HPDE6-E6E7 (cell line): ENCODE measurements at regions not wholly inside any gene's neighbourhood (a gene's known extent, or its start where the extent isn't known, plus 50 kb on each side); places are given as distances from the start of the nearest gene placed in this dataset.
"Not testable (repeated sequence)": the region's sequence is repeated elsewhere in the genome, so short reads cannot be mapped to it uniquely, and the experiment has no call there.

Experiments used
- DNase-seq: peaks from one replicate; pipeline ENCODE4 v3.0.0; 2011; ENCODE audit warnings: missing footprints; ENCODE audit errors: extremely low spot score

DNA sequence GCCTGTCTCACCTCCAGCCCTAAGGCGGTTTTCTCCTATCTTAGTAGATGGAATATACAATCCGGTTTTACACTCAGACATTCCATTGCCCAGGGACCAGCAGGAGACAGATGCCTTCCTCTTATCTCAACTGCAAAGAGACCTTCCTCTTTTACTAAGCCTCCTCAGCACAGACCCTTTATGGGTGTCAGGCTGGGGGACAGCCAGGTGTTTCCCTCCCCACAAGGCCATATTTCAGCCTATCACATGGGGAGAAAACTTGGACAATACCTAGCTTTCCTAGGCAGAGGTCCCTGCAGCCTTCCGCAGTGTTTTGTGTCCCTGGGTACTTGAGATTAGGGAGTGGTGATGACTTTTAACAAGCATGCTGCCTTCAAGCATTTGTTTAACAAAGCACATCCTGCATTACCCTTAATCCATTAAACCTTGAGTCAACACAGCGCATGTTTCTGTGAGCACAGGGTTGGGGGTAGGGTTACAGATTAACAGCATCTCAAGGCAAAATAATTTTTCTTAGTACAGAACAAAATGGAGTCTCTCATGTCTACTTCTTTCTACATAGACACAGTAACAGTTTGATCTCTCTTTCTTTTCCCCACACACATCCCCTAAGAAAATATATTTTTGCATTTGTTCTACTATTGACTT, 876.2 kb downstream of the ANKRD7 start:
- not testable (repeated sequence) for DNase-seq

DNA sequence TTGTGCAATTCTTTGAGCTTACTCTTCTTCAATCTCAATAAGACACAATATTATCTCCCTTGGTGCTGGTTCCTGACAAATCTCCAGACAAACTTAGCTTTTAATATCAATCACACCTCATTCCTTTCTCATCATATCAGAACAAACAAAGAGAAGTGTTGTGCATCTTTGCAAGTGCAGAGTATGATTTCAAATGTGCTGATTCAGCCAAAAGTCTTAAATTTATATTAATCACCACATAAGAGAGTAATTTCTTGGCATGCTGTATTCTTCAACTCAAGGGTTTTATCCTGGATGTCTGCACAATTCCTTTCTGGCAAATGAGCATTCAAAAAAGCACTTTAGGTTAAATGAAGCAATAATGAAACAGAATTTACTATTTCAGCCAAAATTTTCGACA, 877.8 kb downstream of the ANKRD7 start:
- DNase-seq, result no peak

GRCh38 chr7:119105381-119105780, 880.9 kb downstream of the ANKRD7 start:
- no peak for DNase-seq

- DNase-seq, result no peak
These were observed 898.8 kb downstream of the ANKRD7 start for GRCh38 chr7:119123326-119123725.

- no peak for DNase-seq
These were observed 903.2 kb downstream of the ANKRD7 start for GRCh38 chr7:119127706-119128105.

GRCh38 chr7:119132436-119132835, 907.9 kb downstream of the ANKRD7 start:
- no peak for DNase-seq

- DNase-seq, result no peak
These were observed 942.9 kb downstream of the ANKRD7 start for GRCh38 chr7:119167431-119167830.

DNA sequence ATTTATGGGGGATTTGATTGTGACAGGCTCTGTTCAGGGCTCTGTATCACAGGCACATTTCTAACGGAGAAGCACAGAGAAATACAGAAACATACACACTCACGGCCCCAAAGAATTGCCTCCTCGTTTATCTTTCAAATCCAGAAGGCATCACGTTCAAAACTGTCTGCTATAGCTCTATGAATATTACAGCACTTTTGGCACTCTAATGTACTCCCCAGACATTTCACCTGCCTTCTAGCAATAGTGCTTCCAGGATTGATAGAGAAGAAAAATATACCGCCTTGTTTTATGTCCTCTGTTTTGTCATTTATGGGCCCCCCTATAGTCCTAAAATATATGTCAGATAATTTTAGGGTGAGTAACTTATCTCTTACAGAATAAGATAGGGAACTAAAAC, 947.5 kb downstream of the ANKRD7 start:
- DNase-seq, result no peak

DNA sequence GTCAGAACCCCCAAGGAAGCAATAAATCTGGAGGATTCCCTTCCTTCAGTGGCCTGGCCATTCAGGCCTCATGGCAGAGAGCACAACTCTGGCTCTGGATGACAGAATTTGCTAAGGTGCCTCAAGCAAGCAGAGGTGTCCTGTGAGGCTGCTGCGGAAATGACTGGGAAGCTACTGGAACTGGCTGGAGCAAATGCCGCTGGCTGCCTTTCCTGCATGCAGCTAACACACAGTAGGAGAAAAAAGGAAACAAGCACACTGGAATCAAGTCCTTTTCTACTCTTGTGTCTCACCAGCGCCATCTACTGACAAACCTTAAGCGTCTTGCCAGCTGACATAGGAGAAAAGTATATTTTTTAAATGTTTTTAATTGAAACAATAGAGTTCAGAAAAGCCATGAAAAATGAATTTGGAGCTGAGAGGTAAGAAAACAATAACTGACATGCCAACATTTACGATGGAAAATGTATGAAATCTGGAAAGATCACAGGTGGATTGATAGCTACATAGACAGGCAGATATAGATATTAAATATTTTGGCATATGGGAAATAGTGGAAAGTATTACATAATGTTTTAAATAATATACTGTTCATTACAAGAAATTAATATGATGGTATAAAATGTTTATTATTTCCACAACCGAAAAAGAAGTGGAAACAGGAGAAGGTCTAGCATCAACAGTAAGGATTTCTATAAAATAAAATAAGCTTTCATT, 951.6 kb downstream of the ANKRD7 start:
- DNase-seq, result peak; percentile 17

- no peak for DNase-seq
These were observed 953.4 kb downstream of the ANKRD7 start for GRCh38 chr7:119177863-119178262.

DNA sequence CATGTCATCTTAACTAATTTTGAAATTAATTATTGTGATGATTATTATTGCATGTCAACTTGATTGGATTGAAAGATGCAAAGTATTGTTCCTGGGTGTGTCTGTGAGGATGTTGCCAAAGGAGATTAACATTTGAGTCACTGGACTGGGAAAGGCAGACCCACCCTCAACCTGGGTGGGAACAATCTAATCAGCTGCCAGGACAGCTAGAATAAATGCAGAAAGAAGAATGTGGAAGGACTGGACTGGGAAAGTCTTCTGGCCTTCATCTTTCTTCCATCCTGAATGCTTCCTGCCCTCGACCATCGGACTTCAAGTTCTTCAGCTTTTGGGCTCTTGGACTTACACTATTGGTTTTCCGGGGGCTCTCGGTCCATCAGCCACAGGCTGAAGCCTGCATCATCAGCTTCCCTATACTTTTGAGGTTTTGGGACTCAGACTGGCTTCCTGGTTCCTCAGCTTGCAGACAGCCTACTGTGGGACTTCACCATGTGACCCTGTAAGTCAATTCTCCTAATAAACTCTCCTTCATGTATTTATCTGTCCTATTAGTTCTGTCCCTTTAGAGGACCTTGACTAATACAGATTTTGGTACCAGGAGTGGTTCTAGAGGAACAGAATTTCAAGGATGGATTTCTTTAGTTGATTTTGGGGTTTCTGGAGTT, 959.8 kb downstream of the ANKRD7 start:
- DNase-seq, result no peak

- no peak for DNase-seq
These were observed 971.7 kb downstream of the ANKRD7 start for GRCh38 chr7:119196183-119196582.

DNA sequence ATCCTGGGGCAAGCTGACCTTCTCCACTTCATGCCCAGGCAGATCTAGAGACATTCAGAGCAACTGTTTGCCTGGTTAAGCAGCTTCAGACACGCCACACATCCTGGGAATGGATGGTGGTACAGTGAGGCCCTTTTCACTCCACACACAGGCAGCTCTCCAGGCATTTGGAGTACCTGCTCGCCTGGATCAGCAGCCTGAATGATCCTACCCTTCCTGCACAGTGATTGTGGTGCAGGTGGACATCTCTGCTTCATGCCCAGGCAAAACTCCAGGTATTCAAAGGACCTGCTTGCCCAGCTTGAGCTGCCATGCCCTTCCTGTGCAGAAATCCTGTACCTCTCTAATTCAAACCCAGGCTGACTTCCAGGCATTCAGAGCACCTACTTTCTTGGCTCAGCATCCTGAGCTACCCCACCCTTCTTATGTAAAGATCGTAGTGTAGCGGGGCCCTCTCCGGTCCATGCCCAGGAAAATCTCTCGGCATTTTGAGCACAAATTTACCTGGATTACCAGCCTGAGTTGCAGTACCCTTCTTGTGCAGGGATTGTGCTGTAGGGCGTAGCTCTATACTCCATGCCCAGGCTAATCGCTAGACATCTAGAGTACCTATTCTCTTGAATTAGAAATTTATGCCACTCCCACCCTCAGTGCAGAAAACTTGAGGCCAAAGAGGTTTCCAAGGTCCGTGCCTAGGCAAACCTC, 972.8 kb downstream of the ANKRD7 start:
- no peak for DNase-seq

GRCh38 chr7:119197877-119198527, 973.5 kb downstream of the ANKRD7 start:
- DNase-seq, result peak; percentile 3

DNA sequence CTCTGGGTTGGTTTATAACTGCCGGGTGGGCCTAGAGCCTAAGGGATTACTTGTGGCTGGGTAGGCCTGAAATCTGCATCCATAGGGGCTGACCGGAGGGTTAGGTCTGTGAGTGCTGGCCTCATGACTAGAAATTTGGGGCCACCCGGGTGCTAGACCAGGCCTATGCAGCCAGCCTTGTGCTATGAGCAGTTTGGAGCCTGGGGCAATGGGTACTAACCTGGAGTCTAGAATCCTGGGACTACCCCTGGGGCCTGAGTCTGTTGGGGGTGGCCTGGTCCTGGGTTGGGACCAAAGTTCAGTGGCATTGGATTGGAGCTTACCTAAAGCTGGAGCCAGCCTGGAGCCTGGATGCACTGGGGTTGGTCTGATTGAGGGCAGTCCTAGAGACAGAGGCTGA, 995.2 kb downstream of the ANKRD7 start:
- DNase-seq, result no peak

DNA sequence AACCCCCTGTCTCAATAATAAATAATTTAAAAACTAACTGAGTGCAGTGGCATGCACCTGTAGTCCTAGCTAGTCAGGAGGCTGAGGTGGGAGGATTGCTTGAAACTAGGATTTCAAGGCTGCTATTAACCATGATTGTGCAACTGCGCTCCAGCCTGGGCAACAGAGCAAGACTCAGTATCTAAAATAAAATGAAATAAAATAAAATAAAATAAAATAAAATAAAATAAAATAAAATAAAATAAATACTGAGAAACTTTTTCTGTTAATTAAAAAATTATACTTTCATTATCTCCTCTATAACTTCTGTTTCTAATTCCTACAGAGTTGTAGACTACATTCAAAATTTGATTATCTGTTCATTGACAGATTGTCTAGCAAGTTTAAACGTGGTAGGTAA, 999.4 kb downstream of the ANKRD7 start:
- no peak for DNase-seq

- DNase-seq, result no peak
These were observed 1004.0 kb downstream of the ANKRD7 start for GRCh38 chr7:119228482-119228881.

GRCh38 chr7:119232091-119232490, 1007.6 kb downstream of the ANKRD7 start:
- no peak for DNase-seq

DNA sequence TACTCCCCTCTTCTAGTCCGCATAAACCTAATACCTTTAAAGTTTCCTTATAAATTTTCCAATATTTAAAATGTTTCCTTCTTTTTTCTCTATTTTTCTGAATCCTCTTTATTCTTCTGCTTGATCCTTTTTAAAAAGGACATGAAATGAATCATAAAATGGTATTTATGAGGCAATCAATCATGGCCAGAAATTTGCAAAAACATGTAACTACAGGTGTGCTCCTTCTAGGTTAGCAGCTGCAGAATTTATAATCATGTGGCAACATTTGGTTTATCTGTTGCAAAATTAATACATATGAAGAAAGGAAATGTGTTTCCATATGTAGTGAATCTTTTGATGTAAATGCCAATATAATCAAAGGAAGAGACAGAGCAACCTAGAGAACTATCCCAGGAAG, 1008.5 kb downstream of the ANKRD7 start:
- no peak for DNase-seq

GRCh38 chr7:119252962-119253361, 1020.0 kb upstream of the KCND2 start:
- DNase-seq, result no peak

DNA sequence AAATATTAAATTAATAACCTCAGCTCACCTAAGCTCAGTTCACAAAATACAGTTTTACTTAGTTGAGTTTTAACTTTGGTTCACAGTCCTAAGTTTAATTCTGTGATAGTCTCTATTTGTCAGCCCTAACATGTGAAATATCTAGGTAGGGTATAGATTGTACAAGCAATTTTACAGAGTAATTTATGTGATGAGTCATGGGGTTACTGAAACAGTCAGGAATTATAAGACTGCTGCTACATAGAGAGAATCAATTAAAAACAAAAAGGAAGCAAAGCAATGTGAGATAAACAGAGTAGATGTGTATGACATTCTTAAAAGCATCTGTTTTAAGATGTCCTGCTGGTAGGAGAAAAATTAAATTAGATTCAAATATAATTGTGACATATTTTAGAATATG, 1018.2 kb upstream of the KCND2 start:
- DNase-seq, result no peak

DNA sequence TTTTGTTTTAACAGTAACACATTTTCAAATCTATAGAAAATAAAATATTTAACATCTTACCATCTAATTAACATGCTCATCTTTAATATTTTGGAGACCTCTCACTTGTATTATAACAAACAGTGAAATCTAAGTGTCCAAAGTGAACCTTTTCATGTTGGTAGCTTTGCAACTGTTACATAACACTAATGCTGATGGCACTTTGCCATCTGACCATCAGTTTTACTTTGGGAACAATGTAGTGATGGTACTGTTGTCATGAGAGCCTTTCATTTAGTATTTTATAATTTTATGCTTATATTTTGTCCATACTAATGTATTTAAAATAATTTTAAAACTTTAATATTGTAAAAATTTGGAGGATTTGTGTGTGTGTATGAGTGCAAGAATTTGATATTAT, 1017.0 kb upstream of the KCND2 start:
- DNase-seq, result no peak
